Natural killer cell treated with Interleukin-12 subunit alpha and Interleukin-12 subunit beta and Interleukin-15 and Interleukin-18, amount 100 ng/mL, for 72 hours (primary cell): ENCODE measurements at regions not wholly inside any gene's neighbourhood (a gene's known extent, or its start where the extent isn't known, plus 50 kb on each side); places are given as distances from the start of the nearest gene placed in this dataset.

Source experiments
- ATAC-seq, 2 donors: fragments of 150-1000 bp; cut with Tn5 transposase in 1 of 2; sonication (Bioruptor Pico), chemical (Tn5 transposase) in 1 of 2; 2 replicates each; pipeline ENCODE4 v1.10.0; 2021
- DNase-seq: peaks from one replicate; pipeline ENCODE4 v3.0.0; 2022; ENCODE audit warnings: low spot score
- H3K27ac Mint-ChIP-seq, 2 donors: 1 replicate in 1 of 2; 2 replicates in 1 of 2; pipeline ENCODE4 v1.8.0; 2022; ENCODE audit warnings: mixed read lengths in 2 of 2, mild to moderate bottlenecking in 1 of 2, moderate library complexity in 1 of 2
- H3K27me3 Mint-ChIP-seq, 2 donors: 1 replicate in 1 of 2; 2 replicates in 1 of 2; pipeline ENCODE4 v1.8.0; 2022; ENCODE audit warnings: mixed read lengths in 2 of 2
- H3K36me3 Mint-ChIP-seq: one replicate; pipeline ENCODE4 v1.8.0; 2022; ENCODE audit warnings: mixed read lengths
- H3K4me1 Mint-ChIP-seq, 2 donors: 1 replicate in 1 of 2; 2 replicates in 1 of 2; pipeline ENCODE4 v1.8.0; 2022; ENCODE audit warnings: low read depth in 2 of 2, mixed read lengths in 2 of 2, mild to moderate bottlenecking in 1 of 2
- H3K4me3 Mint-ChIP-seq: one replicate; pipeline ENCODE4 v1.8.0; 2022; ENCODE audit warnings: mixed read lengths
- H3K9me3 Mint-ChIP-seq: 2 replicates; pipeline ENCODE4 v1.8.0; 2022; ENCODE audit warnings: mixed read lengths

- H3K36me3 Mint-ChIP-seq, result peaks cover 10% of the 10 kb centered on the region
- peaks cover 0 to 2% of the 10 kb centered on the region in 2 donors for H3K4me1 Mint-ChIP-seq
- no peak overlapping the region for H3K4me3 Mint-ChIP-seq
- no peaks in the 10 kb centered on the region for H3K27me3 Mint-ChIP-seq
- DNase-seq (no peak), ATAC-seq (no peak)
- no peak overlapping the region for H3K27ac Mint-ChIP-seq
- H3K9me3 Mint-ChIP-seq, result peaks cover 6% of the 10 kb centered on the region
Observed at GRCh38 chr13:76449716-76450115, 436.5 kb downstream of the KCTD12 start.

GRCh38 chr13:76446191-76446590 is 440.0 kb downstream of the KCTD12 start:
- H3K9me3 Mint-ChIP-seq, result peaks cover 4% of the 10 kb centered on the region
- ATAC-seq, result no peak
- DNase-seq, result no peak
- no peak overlapping the region for H3K27ac Mint-ChIP-seq
- no peaks in the 10 kb centered on the region for H3K27me3 Mint-ChIP-seq
- peaks cover 2% of the 10 kb centered on the region for H3K36me3 Mint-ChIP-seq
- H3K4me1 Mint-ChIP-seq, result peaks cover 0 to 2% of the 10 kb centered on the region in 2 donors
- H3K4me3 Mint-ChIP-seq, result no peak overlapping the region

- no peak for DNase-seq
- Mint-ChIP-seq H3K4me1 (peaks cover 0 to 2% of the 10 kb centered on the region in 2 donors), H3K27ac (no peak overlapping the region), H3K36me3 (no peaks in the 10 kb centered on the region), H3K4me3 (no peak overlapping the region), H3K27me3 (no peaks in the 10 kb centered on the region), H3K9me3 (no peaks in the 10 kb centered on the region)
- ATAC-seq, result no peak
Observed at GRCh38 chr13:76440568-76440967, 445.6 kb downstream of the KCTD12 start.

- Mint-ChIP-seq H3K27me3 (no peaks in the 10 kb centered on the region), H3K9me3 (no peaks in the 10 kb centered on the region), H3K36me3 (no peaks in the 10 kb centered on the region), H3K27ac (no peak overlapping the region), H3K4me3 (no peak overlapping the region), H3K4me1 (no peaks in the 10 kb centered on the region)
- no peak for DNase-seq
- ATAC-seq, result no peak
Observed at GRCh38 chr13:76439546-76439945, 446.7 kb downstream of the KCTD12 start.

- Mint-ChIP-seq H3K4me3 (no peak overlapping the region), H3K27me3 (no peaks in the 10 kb centered on the region), H3K27ac (no peak overlapping the region), H3K4me1 (no peaks in the 10 kb centered on the region), H3K36me3 (no peaks in the 10 kb centered on the region), H3K9me3 (no peaks in the 10 kb centered on the region)
- ATAC-seq (no peak), DNase-seq (no peak)
Observed at GRCh38 chr13:76438050-76438449, 448.2 kb downstream of the KCTD12 start.

- no peaks in the 10 kb centered on the region for H3K36me3 Mint-ChIP-seq
- H3K4me3 Mint-ChIP-seq, result no peak overlapping the region
- no peaks in the 10 kb centered on the region for H3K4me1 Mint-ChIP-seq
- H3K9me3 Mint-ChIP-seq, result peaks cover 5% of the 10 kb centered on the region
- H3K27me3 Mint-ChIP-seq, result no peaks in the 10 kb centered on the region
- ATAC-seq (no peak), DNase-seq (no peak)
- no peak overlapping the region for H3K27ac Mint-ChIP-seq
Observed at GRCh38 chr13:76425935-76426334, 460.3 kb downstream of the KCTD12 start.

GRCh38 chr13:76421011-76421410 is 465.2 kb downstream of the KCTD12 start:
- Mint-ChIP-seq H3K4me1 (no peaks in the 10 kb centered on the region), H3K4me3 (no peak overlapping the region), H3K9me3 (no peaks in the 10 kb centered on the region), H3K27me3 (no peaks in the 10 kb centered on the region), H3K27ac (no peak overlapping the region), H3K36me3 (no peaks in the 10 kb centered on the region)
- no peak for DNase-seq
- ATAC-seq, result no peak

GRCh38 chr13:76418404-76418803 is 467.8 kb downstream of the KCTD12 start:
- H3K36me3 Mint-ChIP-seq, result no peaks in the 10 kb centered on the region
- no peaks in the 10 kb centered on the region for H3K4me1 Mint-ChIP-seq
- no peak for ATAC-seq
- H3K9me3 Mint-ChIP-seq, result no peaks in the 10 kb centered on the region
- no peaks in the 10 kb centered on the region for H3K27me3 Mint-ChIP-seq
- no peak for DNase-seq
- no peak overlapping the region for H3K27ac Mint-ChIP-seq
- H3K4me3 Mint-ChIP-seq, result no peak overlapping the region

- DNase-seq, result no peak
- Mint-ChIP-seq H3K36me3 (no peaks in the 10 kb centered on the region), H3K9me3 (no peaks in the 10 kb centered on the region), H3K27me3 (no peaks in the 10 kb centered on the region), H3K4me1 (no peaks in the 10 kb centered on the region), H3K4me3 (no peak overlapping the region), H3K27ac (no peak overlapping the region)
- no peak for ATAC-seq
Observed at GRCh38 chr13:76414320-76414719, 471.9 kb downstream of the KCTD12 start.

GRCh38 chr13:76406243-76406642 is 480.0 kb downstream of the KCTD12 start:
- Mint-ChIP-seq H3K27me3 (no peaks in the 10 kb centered on the region), H3K4me3 (no peak overlapping the region), H3K4me1 (no peaks in the 10 kb centered on the region), H3K9me3 (no peaks in the 10 kb centered on the region), H3K36me3 (no peaks in the 10 kb centered on the region), H3K27ac (no peak overlapping the region)
- ATAC-seq (no peak), DNase-seq (no peak)

- peaks cover 2% of the 10 kb centered on the region for H3K9me3 Mint-ChIP-seq
Observed at GRCh38 chr13:76398425-76398824, 487.8 kb downstream of the KCTD12 start.

GRCh38 chr13:76397413-76397812 is 488.8 kb downstream of the KCTD12 start:
- Mint-ChIP-seq H3K36me3 (no peaks in the 10 kb centered on the region), H3K27ac (no peak overlapping the region), H3K9me3 (peaks cover 2% of the 10 kb centered on the region), H3K4me3 (no peak overlapping the region), H3K27me3 (no peaks in the 10 kb centered on the region), H3K4me1 (peaks cover 0 to 6% of the 10 kb centered on the region in 2 donors)
- no peak for DNase-seq
- no peak for ATAC-seq

More at GRCh38 chr13:76398425-76398824, 487.8 kb downstream of the KCTD12 start:
- H3K27ac Mint-ChIP-seq, result no peak overlapping the region
- H3K4me1 Mint-ChIP-seq, result peaks cover 0 to 6% of the 10 kb centered on the region in 2 donors
- ATAC-seq, result no peak
- no peak overlapping the region for H3K4me3 Mint-ChIP-seq
- no peaks in the 10 kb centered on the region for H3K27me3 Mint-ChIP-seq
- no peaks in the 10 kb centered on the region for H3K36me3 Mint-ChIP-seq
- DNase-seq, result no peak

GRCh38 chr13:76389321-76389720 is 496.9 kb downstream of the KCTD12 start:
- Mint-ChIP-seq H3K27ac (no peak overlapping the region), H3K4me3 (no peak overlapping the region), H3K27me3 (no peaks in the 10 kb centered on the region), H3K9me3 (no peaks in the 10 kb centered on the region), H3K36me3 (no peaks in the 10 kb centered on the region), H3K4me1 (no peaks in the 10 kb centered on the region)
- DNase-seq (no peak), ATAC-seq (no peak)

- no peak overlapping the region for H3K4me3 Mint-ChIP-seq
- H3K9me3 Mint-ChIP-seq, result no peaks in the 10 kb centered on the region
- no peaks in the 10 kb centered on the region for H3K36me3 Mint-ChIP-seq
- H3K27ac Mint-ChIP-seq, result no peak overlapping the region
- no peaks in the 10 kb centered on the region for H3K27me3 Mint-ChIP-seq
- DNase-seq, result no peak
- no peaks in the 10 kb centered on the region for H3K4me1 Mint-ChIP-seq
- ATAC-seq, result no peak
Observed at GRCh38 chr13:76387566-76387965, 498.6 kb downstream of the KCTD12 start.

GRCh38 chr13:76386321-76386720 is 499.9 kb downstream of the KCTD12 start:
- Mint-ChIP-seq H3K4me3 (no peak overlapping the region), H3K36me3 (no peaks in the 10 kb centered on the region), H3K27me3 (no peaks in the 10 kb centered on the region), H3K27ac (no peak overlapping the region), H3K4me1 (no peaks in the 10 kb centered on the region), H3K9me3 (peaks cover 3% of the 10 kb centered on the region)
- no peak for DNase-seq
- ATAC-seq, result no peak
